SHP77 (cell line): ENCODE measurements at regions not wholly inside any gene's neighbourhood (a gene's known extent, or its start where the extent isn't known, plus 50 kb on each side); places are given as distances from the start of the nearest gene placed in this dataset.
"Not testable (repeated sequence)": the region's sequence is repeated elsewhere in the genome, so short reads cannot be mapped to it uniquely, and the experiment has no call there.

Experiments used
- DNase-seq, 2 experiments: peaks; one replicate each; lab custom pipeline; 2025; lab: John Stamatoyannopoulos, UW

- DNase-seq = not testable (repeated sequence)
Measured at GRCh38 chr9:31061592-31061991, 1322.9 kb upstream of the ACO1 start.

GRCh38 chr9:31065691-31066090 lies 1318.8 kb upstream of the ACO1 start:
- no peak for DNase-seq

DNA sequence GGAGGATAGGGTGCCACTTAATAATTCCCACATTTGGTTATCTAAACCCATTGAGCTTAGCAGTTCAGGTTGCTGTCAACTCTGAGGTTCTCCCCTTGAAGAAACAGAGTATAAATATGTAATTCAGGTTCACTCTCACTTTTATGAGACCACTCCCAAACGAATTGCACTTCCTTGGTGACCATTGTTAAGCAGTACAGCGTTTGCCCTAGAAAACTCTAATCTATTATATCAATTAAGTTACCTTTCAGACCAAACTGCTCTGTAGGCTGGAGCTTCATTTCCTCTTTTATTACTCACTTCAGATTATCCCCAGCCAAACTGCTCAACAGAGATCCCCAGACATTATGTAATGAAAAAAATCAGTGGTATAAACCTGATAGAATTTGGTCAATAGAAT lies 1317.0 kb upstream of the ACO1 start:
- no peak for DNase-seq

DNA sequence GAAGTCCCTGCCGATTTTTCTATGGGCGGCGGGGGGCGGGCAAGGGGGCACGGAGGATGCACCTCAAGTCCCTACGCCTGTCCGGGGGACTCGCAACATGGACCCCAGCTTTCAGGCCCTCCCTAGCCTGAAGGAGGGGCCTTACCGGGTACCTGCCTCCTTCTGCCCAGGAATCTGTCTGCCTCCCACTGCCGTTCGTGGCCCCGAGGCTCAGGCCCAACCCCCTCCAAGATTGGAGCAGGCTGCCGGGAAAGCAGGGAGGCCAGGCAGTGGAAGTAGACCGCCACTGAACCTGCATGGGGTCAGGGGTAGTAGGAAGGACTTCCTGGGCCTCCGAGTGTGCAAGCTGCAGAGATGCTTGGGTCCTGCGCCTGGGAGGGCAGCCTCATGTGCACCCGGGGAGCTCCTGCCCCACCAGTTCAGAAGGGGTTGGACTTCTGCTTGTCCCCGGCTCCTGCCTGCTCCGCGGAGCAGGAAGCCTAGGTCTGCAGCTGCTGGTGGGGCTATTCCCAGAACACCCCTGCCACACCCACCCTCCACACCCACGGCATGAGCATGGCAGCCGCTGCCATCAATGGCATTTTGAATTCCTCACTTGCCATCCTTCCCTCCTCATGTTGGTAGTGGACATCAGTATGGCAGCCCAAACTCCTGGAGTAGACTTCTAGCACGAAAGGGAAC lies 1312.7 kb upstream of the ACO1 start:
- DNase-seq = no peak

GRCh38 chr9:31078175-31078574 lies 1306.3 kb upstream of the ACO1 start:
- DNase-seq = no peak

- DNase-seq = no peak
Measured at GRCh38 chr9:31084350-31084749, 1300.1 kb upstream of the ACO1 start.

DNA sequence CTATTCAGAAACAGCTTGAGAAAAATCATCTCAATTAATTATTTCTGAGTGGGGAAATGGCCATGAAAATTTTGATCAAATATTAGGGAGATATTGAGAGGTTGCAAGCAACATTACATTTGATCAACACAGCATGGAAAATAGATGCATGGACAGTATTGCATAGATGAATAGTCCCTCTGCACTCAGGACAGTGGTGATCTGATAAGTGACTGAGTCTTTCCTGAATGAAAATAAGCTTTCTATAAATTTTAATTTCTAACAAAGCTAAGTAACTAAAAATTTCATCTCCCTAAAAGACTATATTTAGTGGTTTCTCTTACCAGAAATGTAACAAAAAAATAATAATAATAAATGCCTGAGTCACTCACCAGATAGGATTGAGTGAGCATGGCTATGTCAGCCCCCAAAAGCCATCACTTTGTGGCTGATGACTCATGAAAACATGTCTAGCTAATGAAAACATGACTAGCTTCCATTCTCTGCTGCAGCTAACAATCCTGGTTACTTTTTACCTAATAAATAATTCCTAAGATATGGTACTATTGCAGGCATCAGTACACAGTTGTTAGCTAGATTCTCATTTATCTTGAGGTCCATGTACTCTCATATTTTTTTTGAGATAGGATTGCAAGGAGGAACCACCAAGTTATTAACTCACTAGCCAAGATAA lies 1294.8 kb upstream of the ACO1 start:
- no peak for DNase-seq

DNA sequence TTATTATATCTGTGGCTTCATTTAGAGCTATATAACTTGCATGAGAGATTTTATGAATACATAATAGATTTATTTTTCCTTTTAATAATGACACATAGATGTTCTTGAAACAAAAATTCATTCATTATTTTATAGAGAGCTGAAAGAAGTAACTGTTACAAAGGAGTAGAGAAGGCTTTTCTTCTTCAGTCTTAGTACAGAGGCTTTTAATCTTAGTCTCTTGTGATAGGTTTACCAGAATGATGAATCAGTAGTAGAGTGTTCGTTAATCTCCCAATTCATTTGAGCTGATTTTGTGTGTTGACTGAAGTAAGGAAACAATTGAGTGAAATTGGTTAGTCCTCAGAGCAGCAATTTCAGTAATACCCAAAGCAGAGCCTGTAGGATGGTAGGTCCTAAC lies 1284.1 kb upstream of the ACO1 start:
- DNase-seq = no peak

DNA sequence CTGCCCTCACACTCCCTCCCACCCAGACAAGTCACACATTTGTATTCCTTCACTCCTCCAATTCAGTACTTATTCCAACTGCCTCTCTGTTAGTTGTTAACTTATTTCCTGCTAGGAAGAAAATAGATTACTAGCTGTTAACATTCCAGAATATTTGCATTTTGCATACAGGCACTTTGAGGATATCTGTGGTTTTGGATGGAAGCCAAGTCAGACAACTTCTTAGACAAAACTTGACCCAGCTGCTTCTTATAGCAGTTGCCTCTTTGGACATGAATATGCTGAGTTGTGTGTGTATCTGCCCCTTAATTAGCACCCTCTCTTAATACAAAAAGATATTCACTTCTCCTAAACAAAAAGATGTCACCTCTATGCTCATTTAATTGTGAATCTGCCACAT lies 1280.6 kb upstream of the ACO1 start:
- no peak for DNase-seq

DNA sequence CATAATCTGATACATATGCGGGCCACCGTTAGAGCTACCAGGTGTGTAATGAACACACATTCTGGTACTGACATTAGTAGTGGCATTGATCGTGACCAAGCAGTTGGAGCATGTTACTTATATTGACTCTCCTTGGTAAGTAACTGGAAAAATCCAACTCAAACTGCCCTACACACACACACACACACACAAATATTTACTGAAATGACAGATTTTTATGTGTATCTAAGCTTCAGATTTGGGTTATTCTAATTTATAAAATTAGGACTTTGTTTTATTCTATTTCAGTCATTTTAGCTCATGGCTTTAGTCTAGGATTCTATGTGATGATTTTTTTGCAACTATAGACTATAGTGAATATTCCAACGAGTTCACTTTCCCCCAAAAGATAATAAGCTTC lies 1280.2 kb upstream of the ACO1 start:
- DNase-seq = no peak

DNA sequence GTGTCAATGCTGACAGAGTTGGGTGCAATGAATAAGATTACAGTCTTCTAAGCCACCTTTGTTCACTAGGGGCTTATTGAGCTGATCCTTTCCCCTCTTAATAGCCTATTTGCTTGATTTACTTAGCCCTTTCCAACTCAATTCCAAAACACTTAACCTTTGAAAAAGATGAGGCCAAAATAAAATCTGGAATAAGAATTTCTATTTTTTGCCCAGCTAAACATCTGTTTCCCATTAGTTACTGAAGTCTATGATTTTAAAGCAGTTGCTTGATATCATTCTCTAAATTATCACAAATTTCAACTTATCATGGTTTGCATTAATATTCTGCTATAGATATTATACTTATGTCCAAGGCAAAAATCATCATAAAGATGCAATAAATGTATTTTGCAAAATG lies 1272.0 kb upstream of the ACO1 start:
- no peak for DNase-seq

DNA sequence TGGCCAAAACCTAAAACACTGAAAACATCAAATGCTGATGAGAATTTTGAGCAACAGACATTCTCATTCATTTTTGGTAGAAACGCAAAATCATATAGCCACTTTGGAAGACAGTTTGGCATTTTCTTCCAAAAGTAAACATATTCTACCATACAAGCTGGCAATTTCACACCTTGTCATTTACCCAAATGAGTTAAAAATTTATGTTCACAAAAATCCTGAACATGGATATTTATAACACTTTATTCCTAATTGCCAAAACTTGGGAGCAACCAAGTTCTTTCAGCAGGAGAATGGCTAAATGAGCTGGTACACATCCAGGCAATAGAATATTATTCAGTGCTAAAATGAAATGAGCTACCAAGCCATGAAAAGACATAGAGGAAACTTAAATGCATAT lies 1270.1 kb upstream of the ACO1 start:
- DNase-seq = no peak

- DNase-seq = peak in 1 of 2 experiments; percentile 1
Measured at GRCh38 chr9:31119890-31120454, 1264.5 kb upstream of the ACO1 start.

GRCh38 chr9:31124389-31124788 lies 1260.1 kb upstream of the ACO1 start:
- no peak for DNase-seq

- no peak for DNase-seq
Measured at GRCh38 chr9:31135567-31135966, 1248.9 kb upstream of the ACO1 start.

GRCh38 chr9:31136524-31136923 lies 1247.9 kb upstream of the ACO1 start:
- DNase-seq = no peak

DNA sequence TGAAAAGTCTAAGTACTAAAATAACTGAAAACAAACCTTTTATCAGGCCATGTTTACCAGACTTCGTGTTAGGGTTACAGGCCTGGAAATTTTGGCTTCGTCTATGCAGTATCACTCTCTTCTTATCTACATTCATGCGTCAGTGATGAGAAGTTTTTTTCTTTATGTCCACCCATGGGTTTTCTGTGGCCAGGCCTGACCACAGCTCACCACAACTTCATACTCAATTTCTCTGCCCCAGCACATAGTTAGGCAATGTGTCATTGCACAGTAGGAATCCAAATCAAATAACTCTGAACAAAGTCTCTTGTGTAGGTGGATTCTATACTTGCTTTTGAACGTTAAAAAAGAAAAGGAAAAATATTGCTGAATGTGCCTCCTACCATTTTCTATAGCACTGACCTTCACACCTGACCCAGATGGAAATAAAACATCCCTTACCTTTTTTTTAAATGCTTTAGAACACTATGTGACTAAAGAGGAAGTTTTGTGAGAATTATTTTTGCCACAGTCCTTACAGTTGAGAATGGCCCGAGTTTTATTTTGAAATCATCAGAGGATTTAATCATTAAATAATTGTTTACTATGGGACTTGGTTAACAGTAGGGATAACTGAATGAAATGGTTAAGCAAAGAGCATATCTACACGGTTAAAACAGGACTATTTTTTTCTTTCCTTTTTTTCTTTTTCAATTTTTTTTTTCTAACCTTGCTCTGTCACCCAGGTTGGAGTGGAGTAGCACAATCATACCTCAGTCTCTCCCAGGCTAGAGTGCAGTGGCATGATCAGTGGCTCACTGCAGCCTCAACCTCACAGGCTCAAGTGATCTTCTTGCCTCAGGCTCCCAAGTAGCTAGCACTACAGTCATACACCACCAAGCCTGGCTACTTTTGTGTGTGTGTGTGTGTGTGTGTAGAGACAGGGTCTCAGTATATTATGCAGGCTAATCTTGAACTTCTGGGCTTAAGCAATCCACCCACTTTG lies 1247.0 kb upstream of the ACO1 start:
- no peak for DNase-seq

GRCh38 chr9:31140316-31140715 lies 1244.1 kb upstream of the ACO1 start:
- DNase-seq = no peak

DNA sequence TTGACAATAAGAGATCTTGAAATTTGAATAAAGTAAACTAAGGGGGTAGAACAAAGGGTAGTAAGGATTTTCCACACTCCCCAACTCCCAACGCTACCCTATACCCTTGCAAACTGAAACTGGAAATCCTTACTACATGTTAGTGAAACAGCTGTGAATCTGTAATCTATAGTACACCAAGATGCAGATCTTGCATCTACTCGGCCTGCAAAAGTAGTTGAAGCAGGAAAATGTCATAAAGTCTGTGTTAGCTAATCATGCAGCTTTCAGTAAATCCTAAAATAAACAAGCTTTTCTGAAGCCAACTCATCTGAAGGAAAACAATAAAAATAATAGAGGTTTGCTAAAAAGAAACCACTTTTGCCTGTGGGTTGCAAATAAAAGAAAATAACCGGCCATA lies 1242.0 kb upstream of the ACO1 start:
- no peak for DNase-seq

DNA sequence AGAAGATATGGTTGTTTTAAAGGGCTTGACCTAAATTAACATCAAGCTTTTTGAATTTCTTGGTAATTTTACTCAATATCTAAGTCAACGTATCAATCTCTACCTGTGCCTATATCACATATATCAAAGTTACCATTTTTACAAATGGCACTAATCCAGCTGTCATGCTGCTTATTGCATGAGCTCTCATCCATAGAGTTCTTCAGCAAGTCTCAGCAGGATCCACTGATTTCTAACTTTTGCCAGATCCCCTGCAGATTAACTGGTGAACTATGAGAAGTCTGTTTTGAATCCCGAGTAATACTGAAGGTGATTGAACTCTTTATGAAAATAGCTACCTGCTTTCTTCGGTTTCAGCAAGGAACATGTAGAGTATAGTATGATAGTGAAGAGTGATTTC lies 1239.8 kb upstream of the ACO1 start:
- no peak for DNase-seq

DNA sequence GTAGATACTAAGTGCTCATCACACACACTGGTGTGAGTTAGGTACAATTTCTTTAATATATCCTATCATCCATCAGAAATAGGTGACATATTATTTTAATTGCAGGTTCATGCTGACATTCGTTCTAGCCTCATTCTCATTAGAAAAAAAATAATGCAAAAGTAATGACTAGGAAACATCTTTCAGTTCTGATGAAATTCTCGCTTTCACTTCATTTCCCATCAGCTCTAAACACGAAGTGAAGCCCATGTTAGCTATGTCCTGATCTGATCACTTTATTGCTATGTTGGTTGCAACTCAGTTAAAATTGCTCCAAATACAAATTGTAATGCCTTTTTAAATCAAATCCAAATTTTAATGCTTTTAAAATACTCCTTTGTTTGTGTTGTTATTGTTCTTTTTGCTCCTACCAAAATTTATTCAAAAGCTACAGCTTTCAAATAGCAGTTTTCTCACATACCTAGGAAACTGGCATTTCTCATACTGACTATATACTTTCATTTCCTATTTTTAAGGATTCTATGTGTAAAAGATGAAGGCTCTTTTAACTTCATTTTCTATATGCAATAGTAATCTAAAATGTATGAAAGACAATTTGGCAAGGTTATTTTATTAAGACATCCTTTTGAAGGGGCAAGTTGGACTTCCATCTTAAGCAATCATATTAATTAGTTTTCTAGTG lies 1237.8 kb upstream of the ACO1 start:
- no peak for DNase-seq
